ENCODE measurements at regions not wholly inside any gene's neighbourhood (a gene's known extent, or its start where the extent isn't known, plus 50 kb on each side); places are given as distances from the start of the nearest gene placed in this dataset.
A peak's percentile ranks its signal among the peaks of the same experiment; 100 is the strongest.

- in situ Hi-C loops (cut with MboI), result loop anchor here (25.0 kb wide), 2 partner anchors 387 to 887 kb away; partner anchors contain the start of gene PLPP3
- H3K4me1 ChIP-seq (ENCODE audit: insufficient read depth), result peaks cover 52% of the 10 kb centered on the region
- no peaks in the 10 kb centered on the region for H3K9me3 ChIP-seq (ENCODE audit: low read depth)
- no peak overlapping the region for H3K4me2 ChIP-seq (ENCODE audit: unreplicated experiment)
- peaks cover 36% of the 10 kb centered on the region for H3F3A ChIP-seq (ENCODE audit: insufficient read depth)
- no peaks in the 10 kb centered on the region for H4K20me1 ChIP-seq (ENCODE audit: insufficient read depth)
- H2AFZ ChIP-seq, result no peak overlapping the region
- H3K9me2 ChIP-seq (ENCODE audit: insufficient read depth), result no peaks in the 10 kb centered on the region; the same call in 1 of the 2 replicates
- TF ChIP-seq EZH2 (IDR thresholded peaks at IDR 0.05; ENCODE audit: insufficient read depth, poor library complexity, severe bottlenecking), result no peak
- H3K4me3 ChIP-seq, result no peak overlapping the region
- H3K36me3 ChIP-seq (ENCODE audit: low read depth), result no peaks in the 10 kb centered on the region
- no peaks in the 10 kb centered on the region for H3K79me2 ChIP-seq (ENCODE audit: insufficient read depth)
- WGBS, 2 experiments (ENCODE audit: low coverage in 1 of 2, low lambda C conversion rate in 2 of 2, missing lambda C conversion rate in 2 of 2), result 48 to 53% methylated on average over 2 of the region's 2 CpGs
- no peak overlapping the region for H3K9ac ChIP-seq
- DNase-seq, result peak; percentile 65
- H3K27me3 ChIP-seq (replicated peaks; ENCODE audit: insufficient read depth), result no peaks in the 10 kb centered on the region
- peak overlapping the region; percentile 71 for H3K27ac ChIP-seq
These were observed 485.4 kb upstream of the USP24 start for GRCh38 chr1:55700359-55701130.

GRCh38 chr1:55699228-55699627, 484.1 kb upstream of the USP24 start:
- Histone ChIP-seq H3K36me3 (ENCODE audit: low read depth) (no peaks in the 10 kb centered on the region), H3K79me2 (ENCODE audit: insufficient read depth) (no peaks in the 10 kb centered on the region), H2AFZ (no peak overlapping the region), H4K20me1 (ENCODE audit: insufficient read depth) (no peaks in the 10 kb centered on the region), H3K4me3 (no peak overlapping the region), H3K9ac (no peak overlapping the region), H3K27me3 (replicated peaks; ENCODE audit: insufficient read depth) (no peaks in the 10 kb centered on the region), H3K4me2 (ENCODE audit: unreplicated experiment) (no peak overlapping the region), H3K9me3 (ENCODE audit: low read depth) (no peaks in the 10 kb centered on the region), H3K4me1 (ENCODE audit: insufficient read depth) (peaks cover 64% of the 10 kb centered on the region), H3K9me2 (ENCODE audit: insufficient read depth) (no peaks in the 10 kb centered on the region; the same call in 1 of the 2 replicates), H3K27ac (no peak overlapping the region), H3F3A (ENCODE audit: insufficient read depth) (peaks cover 50% of the 10 kb centered on the region)
- 99 to 100% methylated on average over 2 of the region's 2 CpGs for WGBS, 2 experiments (ENCODE audit: low coverage in 1 of 2, low lambda C conversion rate in 2 of 2, missing lambda C conversion rate in 2 of 2)
- TF ChIP-seq EZH2phosphoT487 (IDR thresholded peaks at IDR 0.05; ENCODE audit: insufficient read depth, low read depth), result no peak
- TF ChIP-seq EZH2 (IDR thresholded peaks at IDR 0.05; ENCODE audit: insufficient read depth, poor library complexity, severe bottlenecking), result no peak
- no peak for DNase-seq
- in situ Hi-C loops (cut with MboI), result no loop called here

- no peak overlapping the region for H3K9ac ChIP-seq
- H3K4me3 ChIP-seq, result no peak overlapping the region
- no peaks in the 10 kb centered on the region for H3K27me3 ChIP-seq (replicated peaks; ENCODE audit: insufficient read depth)
- no peaks in the 10 kb centered on the region; the same call in 1 of the 2 replicates for H3K9me2 ChIP-seq (ENCODE audit: insufficient read depth)
- in situ Hi-C loops (cut with MboI), result no loop called here
- TF ChIP-seq EZH2phosphoT487 (IDR thresholded peaks at IDR 0.05; ENCODE audit: insufficient read depth, low read depth), result no peak
- TF ChIP-seq EZH2 (IDR thresholded peaks at IDR 0.05; ENCODE audit: insufficient read depth, poor library complexity, severe bottlenecking), result no peak
- no peaks in the 10 kb centered on the region for H3K79me2 ChIP-seq (ENCODE audit: insufficient read depth)
- H3F3A ChIP-seq (ENCODE audit: insufficient read depth), result peaks cover 51% of the 10 kb centered on the region
- H3K27ac ChIP-seq, result no peak overlapping the region
- WGBS, 2 experiments (ENCODE audit: low coverage in 1 of 2, low lambda C conversion rate in 2 of 2, missing lambda C conversion rate in 2 of 2), result 83% methylated on average over 4 of the region's 4 CpGs
- no peaks in the 10 kb centered on the region for H3K9me3 ChIP-seq (ENCODE audit: low read depth)
- H3K4me1 ChIP-seq (ENCODE audit: insufficient read depth), result peaks cover 57% of the 10 kb centered on the region
- no peak overlapping the region for H3K4me2 ChIP-seq (ENCODE audit: unreplicated experiment)
- no peaks in the 10 kb centered on the region for H3K36me3 ChIP-seq (ENCODE audit: low read depth)
- no peak for DNase-seq
- H4K20me1 ChIP-seq (ENCODE audit: insufficient read depth), result no peaks in the 10 kb centered on the region
- no peak overlapping the region for H2AFZ ChIP-seq
These were observed 482.9 kb upstream of the USP24 start for GRCh38 chr1:55697997-55698535.

- H3K79me2 ChIP-seq (ENCODE audit: insufficient read depth), result no peaks in the 10 kb centered on the region
- H3K27ac ChIP-seq, result peak overlapping the region; percentile 87
- H2AFZ ChIP-seq, result peak overlapping the region; percentile 36
- TF ChIP-seq EZH2 (IDR thresholded peaks at IDR 0.05; ENCODE audit: insufficient read depth, poor library complexity, severe bottlenecking) (no peak), EZH2phosphoT487 (IDR thresholded peaks at IDR 0.05; ENCODE audit: insufficient read depth, low read depth) (no peak)
- in situ Hi-C loops (cut with MboI), result no loop called here
- peaks cover 57% of the 10 kb centered on the region for H3K4me1 ChIP-seq (ENCODE audit: insufficient read depth)
- H3K36me3 ChIP-seq (ENCODE audit: low read depth), result no peaks in the 10 kb centered on the region
- H3K9ac ChIP-seq, result peak overlapping the region; percentile 60
- H4K20me1 ChIP-seq (ENCODE audit: insufficient read depth), result no peaks in the 10 kb centered on the region
- H3K27me3 ChIP-seq (replicated peaks; ENCODE audit: insufficient read depth), result no peaks in the 10 kb centered on the region
- 78 to 84% methylated on average over 2 of the region's 2 CpGs for WGBS, 2 experiments (ENCODE audit: low coverage in 1 of 2, low lambda C conversion rate in 2 of 2, missing lambda C conversion rate in 2 of 2)
- peaks cover 51% of the 10 kb centered on the region for H3F3A ChIP-seq (ENCODE audit: insufficient read depth)
- peak overlapping the region; percentile 43 for H3K4me2 ChIP-seq (ENCODE audit: unreplicated experiment)
- no peaks in the 10 kb centered on the region for H3K9me3 ChIP-seq (ENCODE audit: low read depth)
- H3K9me2 ChIP-seq (ENCODE audit: insufficient read depth), result no peaks in the 10 kb centered on the region; the same call in 1 of the 2 replicates
- no peak overlapping the region for H3K4me3 ChIP-seq
- peak; percentile 32 for DNase-seq
These were observed 481.7 kb upstream of the USP24 start for GRCh38 chr1:55696891-55697290.
